Hepatic stellate cell (primary cell): ENCODE measurements at regions not wholly inside any gene's neighbourhood (a gene's known extent, or its start where the extent isn't known, plus 50 kb on each side); places are given as distances from the start of the nearest gene placed in this dataset.

Experiments used
- DNase-seq: peaks from one replicate; pipeline ENCODE4 v3.0.0; 2011; ENCODE audit warnings: low spot score

DNA sequence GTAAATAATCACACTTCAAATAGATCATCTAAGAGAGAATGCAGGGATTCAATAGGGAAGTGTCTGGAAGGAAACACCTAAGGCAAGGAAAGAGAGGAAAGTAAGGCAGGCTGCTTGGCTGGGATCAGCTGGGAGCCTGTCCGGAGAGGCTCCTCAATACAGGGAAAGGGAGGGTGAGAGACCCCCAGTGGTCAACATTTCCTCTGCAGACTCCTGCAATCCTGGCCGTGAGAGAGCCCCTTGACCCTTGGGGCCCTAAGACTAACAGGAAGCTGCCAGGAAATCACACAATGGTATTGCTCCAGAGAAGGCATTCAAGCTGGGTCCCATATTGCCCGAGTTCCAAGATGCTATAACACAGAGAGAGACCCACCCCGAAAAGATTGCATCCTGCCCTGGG is 549.4 kb downstream of the NYAP2 start:
- DNase-seq = no peak

DNA sequence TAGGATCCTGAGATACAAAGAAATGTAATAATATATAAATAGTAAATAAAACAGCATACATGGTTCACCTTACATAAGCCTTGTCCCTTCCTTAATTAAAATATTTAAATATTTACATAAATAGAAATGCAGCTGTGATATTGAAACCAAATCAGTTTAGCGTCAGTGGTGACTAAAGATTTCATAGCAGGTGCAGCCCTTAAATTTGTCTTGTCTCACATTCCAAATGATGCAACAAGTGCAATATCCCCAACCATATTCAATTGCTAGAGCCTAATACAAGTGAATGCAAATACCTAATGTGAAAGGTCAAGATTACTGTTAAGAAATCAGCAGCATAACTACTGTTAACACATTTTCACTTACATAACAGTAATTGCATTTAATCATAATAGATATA is 539.5 kb downstream of the NYAP2 start:
- DNase-seq = no peak

GRCh38 chr2:225937625-225938187 is 538.2 kb downstream of the NYAP2 start:
- no peak for DNase-seq

DNA sequence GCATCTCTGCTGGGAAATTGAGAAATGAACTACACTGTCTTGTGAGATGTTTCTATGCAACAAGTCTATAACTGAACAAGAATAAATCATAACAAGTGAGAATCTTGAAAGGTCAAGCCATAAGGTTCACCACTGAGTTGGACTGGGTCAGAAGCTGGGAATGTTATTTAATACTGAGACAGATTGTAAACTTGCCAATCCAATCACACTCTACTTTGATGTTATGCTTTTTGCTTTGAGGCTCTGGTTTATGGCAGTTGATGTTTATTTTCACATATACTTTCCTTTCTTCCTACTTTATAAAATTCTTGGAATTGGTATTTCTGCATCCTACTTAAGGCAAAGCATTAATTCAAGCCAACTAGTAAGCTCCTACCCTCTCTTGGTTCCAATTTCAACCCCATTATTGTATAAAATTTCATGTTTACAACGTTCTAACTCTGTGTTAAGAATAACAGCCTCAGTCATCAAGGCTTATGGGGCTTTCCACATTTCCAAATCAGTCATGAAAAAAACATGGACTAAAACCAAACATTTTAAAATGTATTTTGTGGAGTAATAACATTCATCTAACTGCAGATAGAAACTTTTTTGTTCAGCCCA is 533.4 kb downstream of the NYAP2 start:
- no peak for DNase-seq

GRCh38 chr2:225930687-225931086 is 531.2 kb downstream of the NYAP2 start:
- no peak for DNase-seq

DNA sequence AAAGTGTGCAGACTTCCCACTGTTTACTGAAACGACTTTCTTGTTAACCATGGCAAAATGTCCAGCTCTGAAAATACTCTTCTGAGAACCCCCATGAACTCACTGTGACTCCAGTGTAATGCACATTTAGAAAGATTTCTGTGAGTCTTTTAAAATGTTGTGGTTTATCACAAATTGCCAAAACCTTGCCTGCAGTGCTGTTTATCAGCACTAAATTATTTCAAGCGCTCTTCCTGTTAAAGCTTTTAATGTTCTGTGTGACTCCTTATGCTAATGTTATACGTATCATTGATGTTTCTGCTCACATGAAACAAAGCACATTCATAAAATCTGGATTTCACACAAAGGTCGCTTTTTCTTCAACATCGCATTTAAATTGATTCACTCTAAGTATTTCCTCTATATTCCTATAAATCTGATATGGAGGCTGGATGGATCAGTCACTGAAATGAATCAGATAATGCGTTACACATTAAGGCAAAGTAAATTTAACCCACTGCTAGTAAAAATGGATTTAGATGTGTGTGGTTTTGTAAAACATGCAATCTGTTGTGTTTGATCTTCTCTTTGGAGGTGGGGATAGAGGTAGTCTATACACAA is 521.2 kb downstream of the NYAP2 start:
- no peak for DNase-seq

DNA sequence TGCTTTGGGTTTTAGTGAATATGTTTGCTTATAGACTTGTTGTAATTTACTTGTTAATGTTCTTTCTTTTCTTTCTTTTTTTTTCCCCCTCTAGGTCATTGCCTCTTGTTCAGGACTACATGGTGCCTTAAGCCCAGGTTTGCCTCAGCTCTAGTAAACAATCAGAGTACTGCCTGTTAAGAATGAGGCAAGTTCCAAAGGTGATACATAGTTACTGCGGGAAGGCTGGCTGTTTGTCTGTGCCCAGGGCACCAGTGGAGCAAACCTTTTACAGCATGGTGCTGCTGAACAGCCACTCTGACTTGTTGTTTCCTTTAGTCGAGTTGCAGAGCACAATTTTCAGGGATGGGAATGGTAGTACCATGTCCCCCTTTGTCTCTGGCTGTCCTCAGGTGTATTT is 517.2 kb downstream of the NYAP2 start:
- DNase-seq = no peak

GRCh38 chr2:225911019-225911418 is 511.5 kb downstream of the NYAP2 start:
- no peak for DNase-seq

DNA sequence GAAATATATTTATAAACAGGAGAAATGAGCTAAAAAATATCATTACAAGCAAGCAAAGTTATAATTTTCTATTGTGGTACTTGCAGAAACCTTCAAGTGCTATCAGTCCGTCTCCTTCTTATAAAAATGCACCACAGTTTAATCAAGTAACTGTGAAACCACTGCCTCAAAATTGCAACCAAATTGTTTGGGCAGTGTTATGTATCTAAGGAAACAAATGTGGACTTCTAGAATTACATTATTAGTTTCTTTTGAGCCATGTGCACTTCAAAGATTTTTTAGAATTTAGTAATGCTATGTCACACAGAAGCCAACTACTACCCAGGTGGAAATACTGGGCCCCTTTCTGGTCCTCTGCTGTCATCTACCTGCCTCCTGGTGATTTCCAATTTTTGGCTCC is 495.6 kb downstream of the NYAP2 start:
- no peak for DNase-seq

DNA sequence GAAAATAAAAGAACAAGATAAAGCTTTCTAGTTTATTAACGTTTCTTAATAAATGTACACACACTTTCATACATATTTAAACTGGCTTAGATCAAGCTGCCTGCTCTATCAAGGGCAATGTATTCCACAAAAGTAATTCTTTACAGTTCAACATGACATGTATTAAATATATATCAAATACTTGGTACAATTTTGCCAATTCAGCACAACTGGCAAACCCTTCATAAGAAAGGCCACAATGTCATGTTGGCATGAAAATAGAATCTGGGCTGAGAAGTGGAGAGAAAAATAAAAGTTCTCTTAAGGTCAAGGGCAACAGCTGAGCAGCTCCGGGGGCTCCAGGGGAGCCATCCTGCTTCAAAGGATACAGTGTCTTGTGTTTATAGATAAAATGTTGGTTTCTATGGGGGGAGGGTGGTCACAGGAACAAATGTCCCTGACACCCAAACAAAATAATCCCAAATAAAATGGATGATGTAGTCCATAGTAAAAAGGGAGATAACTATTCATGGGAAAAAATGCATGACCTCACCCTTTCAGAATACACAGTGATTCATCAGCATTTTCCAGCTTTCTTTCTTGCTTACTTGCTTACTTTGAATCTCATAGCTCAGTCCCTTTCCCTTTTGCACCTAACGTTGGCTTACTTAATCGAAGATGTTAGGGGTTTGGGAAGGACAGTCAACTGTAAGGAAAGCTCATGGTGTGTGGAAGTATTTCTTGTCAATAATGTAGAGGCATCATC is 494.9 kb downstream of the NYAP2 start:
- DNase-seq = peak; percentile 27

GRCh38 chr2:225893151-225893550 is 493.6 kb downstream of the NYAP2 start:
- no peak for DNase-seq

GRCh38 chr2:225891771-225892170 is 492.3 kb downstream of the NYAP2 start:
- DNase-seq = no peak

DNA sequence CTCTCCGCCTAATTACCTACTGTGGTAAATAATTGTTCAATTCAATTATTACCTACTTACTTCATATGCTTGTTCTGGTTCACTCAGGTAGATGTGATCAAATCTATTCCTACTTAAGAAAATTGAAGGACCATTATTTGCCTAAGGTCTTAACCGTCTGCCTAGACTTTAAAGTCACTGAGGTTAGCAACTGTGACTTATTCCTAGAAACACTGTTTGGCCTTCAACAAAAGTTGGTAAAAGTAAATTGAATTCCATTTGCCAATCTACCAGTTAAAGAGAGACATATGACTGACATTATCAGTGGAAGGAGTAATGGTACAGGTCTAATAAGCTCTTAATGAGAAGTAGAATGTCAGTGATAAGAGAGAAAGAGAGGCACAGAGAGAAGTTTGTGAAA is 491.5 kb downstream of the NYAP2 start:
- DNase-seq = no peak

DNA sequence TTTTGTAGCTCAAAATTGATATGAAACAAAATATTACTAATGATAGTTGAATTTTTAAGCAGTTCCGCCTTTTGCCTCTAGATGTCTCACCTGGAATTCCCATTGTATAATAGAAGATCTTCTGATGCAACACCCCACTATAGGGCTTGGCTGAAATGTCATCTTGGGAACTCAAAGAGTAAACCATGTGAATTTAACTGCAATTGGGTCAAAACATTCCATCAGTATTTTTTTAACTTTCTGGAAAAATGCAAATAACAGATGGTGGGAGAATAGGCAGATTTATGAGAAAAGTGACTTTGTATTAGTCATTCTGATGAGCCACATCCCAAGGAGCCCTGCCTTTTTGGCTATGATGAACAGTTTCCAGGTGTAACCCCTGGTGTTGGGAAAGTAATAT is 489.9 kb downstream of the NYAP2 start:
- peak; percentile 56 for DNase-seq

DNA sequence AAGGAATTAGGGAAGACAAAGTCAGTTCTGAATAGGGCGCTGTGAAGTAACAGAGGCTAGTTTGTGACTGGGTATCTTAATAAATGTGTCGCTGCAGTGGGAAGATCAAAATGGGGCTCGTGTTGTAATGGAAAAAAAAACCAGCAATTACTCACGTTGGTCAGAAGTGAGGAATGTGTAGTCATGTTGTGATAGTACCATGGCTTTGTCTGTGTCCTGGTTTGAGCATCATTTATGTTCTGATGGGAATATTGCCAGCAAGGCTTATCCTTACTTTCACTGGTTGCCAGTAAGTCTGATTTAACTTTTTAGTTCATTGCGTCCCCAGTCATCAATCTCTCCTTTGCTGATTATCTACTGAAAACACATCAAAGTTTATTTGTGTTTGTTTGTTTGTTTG is 467.6 kb downstream of the NYAP2 start:
- DNase-seq = no peak

DNA sequence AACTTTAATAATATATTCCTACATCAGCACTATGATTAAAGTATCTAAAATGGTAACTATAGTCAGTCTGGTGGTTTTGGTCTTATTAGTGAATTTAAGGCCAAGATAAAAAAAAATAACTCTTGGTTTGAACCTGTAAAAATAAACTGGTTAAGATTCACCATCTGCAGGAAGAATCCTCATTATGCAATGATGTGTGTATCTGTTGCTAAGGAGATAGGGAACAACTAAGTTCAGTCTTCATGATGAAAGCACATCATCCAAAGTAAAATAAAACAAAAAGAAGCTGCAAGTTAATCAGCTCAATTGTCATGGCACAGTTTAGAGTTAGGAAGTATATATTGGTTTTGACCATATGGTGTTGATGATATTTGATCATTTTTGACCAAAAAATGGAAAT is 466.0 kb downstream of the NYAP2 start:
- DNase-seq = no peak

DNA sequence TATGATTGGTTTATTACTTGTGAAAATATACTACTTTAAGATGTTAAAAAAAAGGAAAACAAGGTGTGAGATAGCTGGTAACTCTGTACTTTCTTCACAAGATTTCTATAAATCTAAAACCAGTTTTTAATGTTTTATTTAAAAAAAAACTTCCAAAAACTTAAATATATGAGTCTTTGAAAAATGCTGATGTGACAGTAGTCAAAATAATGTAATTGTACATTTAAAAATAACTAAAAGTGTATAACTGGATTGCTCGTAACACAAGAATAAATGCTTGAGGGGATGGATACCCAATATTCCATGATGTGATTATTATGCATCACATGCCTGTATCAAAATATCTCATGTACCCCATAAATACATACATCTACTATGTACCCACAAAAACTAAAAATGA is 464.9 kb downstream of the NYAP2 start:
- no peak for DNase-seq

- peak; percentile 8 for DNase-seq
These were observed 443.4 kb downstream of the NYAP2 start for GRCh38 chr2:225842939-225843338.

GRCh38 chr2:225841314-225841713 is 441.8 kb downstream of the NYAP2 start:
- DNase-seq = no peak

DNA sequence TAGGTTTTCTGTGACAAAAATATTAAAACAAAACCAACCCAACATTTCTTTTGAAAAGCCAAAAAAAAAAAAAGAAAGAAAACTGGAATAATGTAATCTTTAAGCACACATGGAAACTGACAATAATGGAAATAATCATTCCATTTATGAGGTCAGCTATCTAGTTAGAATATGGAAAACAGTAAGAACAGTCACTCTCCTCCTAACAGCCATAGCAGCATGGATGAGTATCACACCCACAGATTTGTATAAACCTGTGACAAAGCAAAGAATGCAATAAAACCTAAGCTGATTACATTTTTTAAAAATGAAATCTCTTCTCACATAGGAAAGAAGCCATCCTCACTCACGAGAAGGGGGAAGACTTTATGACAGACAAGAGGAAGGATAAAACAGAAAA is 437.8 kb downstream of the NYAP2 start:
- no peak for DNase-seq

DNA sequence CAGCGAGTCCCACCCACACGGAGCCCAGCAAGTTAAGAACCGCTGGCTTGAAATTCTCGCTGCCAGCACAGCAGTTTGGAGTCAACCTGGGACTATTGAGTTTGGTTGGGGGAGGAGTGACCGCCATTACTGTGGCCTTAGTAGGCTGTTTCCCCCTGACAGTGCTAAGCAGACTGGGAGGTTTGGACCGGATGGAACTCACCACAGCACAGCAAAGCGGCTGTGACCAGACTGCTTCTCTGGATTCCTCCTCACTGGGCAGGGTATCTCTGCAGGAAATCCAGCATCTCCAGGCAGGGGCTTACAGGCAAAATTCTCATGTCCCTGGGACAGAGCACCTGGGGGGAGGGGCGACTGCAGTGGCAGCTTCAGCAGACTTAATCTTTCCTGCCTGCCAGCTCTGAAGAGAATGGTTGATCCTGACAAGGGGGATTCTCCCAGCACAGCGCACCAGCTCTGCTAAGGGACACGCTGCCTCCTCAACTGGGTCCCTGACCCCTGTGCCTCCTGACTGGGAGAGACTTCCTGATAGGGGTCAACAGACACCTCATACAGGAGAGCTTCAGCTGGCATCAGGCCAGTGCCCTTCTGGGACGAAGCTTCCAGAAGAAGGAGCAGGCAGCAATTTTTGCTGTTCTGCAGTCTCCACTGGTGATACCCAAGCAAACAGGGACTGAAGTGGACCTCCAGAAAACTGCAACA is 425.4 kb downstream of the NYAP2 start:
- no peak for DNase-seq

GRCh38 chr2:225821351-225821750 is 421.8 kb downstream of the NYAP2 start:
- DNase-seq = no peak

GRCh38 chr2:225820826-225821225 is 421.3 kb downstream of the NYAP2 start:
- no peak for DNase-seq
